CD4-positive, alpha-beta T cell (primary cell): ENCODE measurements at regions not wholly inside any gene's neighbourhood (a gene's known extent, or its start where the extent isn't known, plus 50 kb on each side); places are given as distances from the start of the nearest gene placed in this dataset.

Experiments
- ATAC-seq: fragments of 200-7000 bp; cut with Tn5 transposase; one replicate; pipeline ENCODE4 v1.10.0; 2022; ENCODE audit warnings: mild to moderate bottlenecking; ENCODE audit not compliant: poor library complexity
- CTCF ChIA-PET: fragments of 350-600 bp; sonication (Branson Sonifier 250); formaldehyde crosslinking; loops from one replicate; lab custom pipeline; 2021; ENCODE audit warnings: antibody characterized with exemption, inconsistent platforms; lab: Charles Lee
- POLR2A ChIA-PET: fragments of 350-600 bp; sonication (Branson Sonifier 250); formaldehyde crosslinking; loops from one replicate; lab custom pipeline; 2021; ENCODE audit warnings: antibody characterized with exemption, inconsistent platforms; lab: Charles Lee
- DNase-seq, 14 experiments: peaks; one replicate each; pipeline ENCODE4 v3.0.0-alpha.2; 2013 to 2020; ENCODE audit warnings: mixed read lengths in 2 of 14
- H3K27ac ChIP-seq, 2 donors: one replicate each; pipeline versions ENCODE4 v1.5.1 to v1.7.0; 2013; ENCODE audit warnings: low read length in 2 of 2, low read depth in 1 of 2, mild to moderate bottlenecking in 1 of 2
- H3K27me3 ChIP-seq, 2 experiments: 1 replicate in 1 of 2; 2 replicates in 1 of 2; pipeline versions ENCODE4 v1.6.1 to v1.7.0; 2013; ENCODE audit warnings: low read length in 2 of 2, control low read depth in 1 of 2, mild to moderate bottlenecking in 1 of 2, moderate library complexity in 1 of 2; ENCODE audit not compliant: insufficient read depth in 2 of 2, control insufficient read depth in 1 of 2
- H3K36me3 ChIP-seq: one replicate; pipeline ENCODE4 v1.6.1; 2013; ENCODE audit warnings: low read length, control low read depth; ENCODE audit not compliant: insufficient read depth
- H3K4me1 ChIP-seq: one replicate; pipeline ENCODE4 v1.6.1; 2013; ENCODE audit warnings: low read length, control low read depth; ENCODE audit not compliant: insufficient read depth
- H3K4me3 ChIP-seq: one replicate; pipeline ENCODE4 v1.5.1; 2013; ENCODE audit warnings: mild to moderate bottlenecking, low read length, moderate library complexity
- H3K9me3 ChIP-seq, 2 experiments: 1 replicate in 1 of 2; 2 replicates in 1 of 2; pipeline versions ENCODE4 v1.6.1 to v1.7.0; 2013; ENCODE audit warnings: low read length in 2 of 2, mild to moderate bottlenecking in 2 of 2, control low read depth in 1 of 2, moderate library complexity in 1 of 2; ENCODE audit not compliant: control insufficient read depth in 1 of 2, insufficient read depth in 1 of 2
- H3K27ac Mint-ChIP-seq: one replicate; pipeline ENCODE4 v1.8.0; 2020; ENCODE audit warnings: mixed read lengths
- H3K27me3 Mint-ChIP-seq: one replicate; pipeline ENCODE4 v1.8.0; 2021; ENCODE audit warnings: mixed read lengths
- H3K36me3 Mint-ChIP-seq: one replicate; pipeline ENCODE4 v1.8.0; 2021; ENCODE audit warnings: low read depth, mixed read lengths
- H3K4me1 Mint-ChIP-seq: one replicate; pipeline ENCODE4 v1.8.0; 2021; ENCODE audit warnings: low read depth, mixed read lengths
- H3K4me3 Mint-ChIP-seq: one replicate; pipeline ENCODE4 v1.8.0; 2020; ENCODE audit warnings: mild to moderate bottlenecking, mixed read lengths
- H3K9me3 Mint-ChIP-seq: one replicate; pipeline ENCODE4 v1.8.0; 2020; ENCODE audit warnings: mixed read lengths
- intact Hi-C, 2 experiments: fragments of 100-400 bp; cut with DNase I in 1 of 2; cut with micrococcal nuclease in 1 of 2; formaldehyde crosslinking; loops; one replicate each; pipeline versions ENCODE4 v1.15.1 to v1.9.0; 2023 to 2025; cut with DNase I, micrococcal nuclease
- TF ChIP-seq, protein P1 (sequence below): fragments of 200-600 bp; IDR thresholded peaks from one replicate; pipeline ENCODE4 v1.8.0; 2022; ENCODE audit warnings: antibody characterized with exemption, mild to moderate bottlenecking

DNA sequence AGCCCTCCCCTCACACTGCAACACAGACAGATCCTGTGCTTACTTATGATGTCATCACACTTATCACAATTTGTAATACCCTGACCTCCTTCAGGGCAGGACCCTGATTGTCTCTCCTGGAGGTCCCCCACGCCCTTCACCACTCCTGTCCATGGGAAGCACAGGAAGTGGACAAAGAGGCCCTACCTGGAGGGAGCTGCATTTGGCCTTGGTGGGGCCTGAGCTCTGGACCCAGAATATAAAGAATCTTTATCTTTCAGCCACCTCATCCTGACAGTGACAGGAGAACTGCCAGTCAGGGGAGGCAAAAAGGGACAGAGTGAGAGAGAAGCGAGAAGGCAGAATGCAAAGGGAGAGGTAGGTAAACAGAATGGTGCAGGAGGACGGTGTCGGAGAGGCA lies 303.4 kb upstream of the N4BP1 start:
- Mint-ChIP-seq H3K4me1 (no peaks in the 10 kb centered on the region), H3K27ac (no peak overlapping the region), H3K36me3 (no peaks in the 10 kb centered on the region), H3K9me3 (no peaks in the 10 kb centered on the region), H3K27me3 (peaks cover 6% of the 10 kb centered on the region), H3K4me3 (no peak overlapping the region)
- Histone ChIP-seq H3K9me3 (peaks cover 0 to 9% of the 10 kb centered on the region in 2 experiments), H3K27ac (no peak overlapping the region), H3K4me3 (no peak overlapping the region), H3K27me3 (no peaks in the 10 kb centered on the region), H3K36me3 (no peaks in the 10 kb centered on the region), H3K4me1 (no peaks in the 10 kb centered on the region)
- CTCF ChIA-PET: no interaction called here
- intact Hi-C loops: no loop called here
- TF ChIP-seq, protein P1, sequence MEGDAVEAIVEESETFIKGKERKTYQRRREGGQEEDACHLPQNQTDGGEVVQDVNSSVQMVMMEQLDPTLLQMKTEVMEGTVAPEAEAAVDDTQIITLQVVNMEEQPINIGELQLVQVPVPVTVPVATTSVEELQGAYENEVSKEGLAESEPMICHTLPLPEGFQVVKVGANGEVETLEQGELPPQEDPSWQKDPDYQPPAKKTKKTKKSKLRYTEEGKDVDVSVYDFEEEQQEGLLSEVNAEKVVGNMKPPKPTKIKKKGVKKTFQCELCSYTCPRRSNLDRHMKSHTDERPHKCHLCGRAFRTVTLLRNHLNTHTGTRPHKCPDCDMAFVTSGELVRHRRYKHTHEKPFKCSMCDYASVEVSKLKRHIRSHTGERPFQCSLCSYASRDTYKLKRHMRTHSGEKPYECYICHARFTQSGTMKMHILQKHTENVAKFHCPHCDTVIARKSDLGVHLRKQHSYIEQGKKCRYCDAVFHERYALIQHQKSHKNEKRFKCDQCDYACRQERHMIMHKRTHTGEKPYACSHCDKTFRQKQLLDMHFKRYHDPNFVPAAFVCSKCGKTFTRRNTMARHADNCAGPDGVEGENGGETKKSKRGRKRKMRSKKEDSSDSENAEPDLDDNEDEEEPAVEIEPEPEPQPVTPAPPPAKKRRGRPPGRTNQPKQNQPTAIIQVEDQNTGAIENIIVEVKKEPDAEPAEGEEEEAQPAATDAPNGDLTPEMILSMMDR: no peak
- POLR2A ChIA-PET: no interaction called here
- DNase-seq (no peak), ATAC-seq (no peak)

DNA sequence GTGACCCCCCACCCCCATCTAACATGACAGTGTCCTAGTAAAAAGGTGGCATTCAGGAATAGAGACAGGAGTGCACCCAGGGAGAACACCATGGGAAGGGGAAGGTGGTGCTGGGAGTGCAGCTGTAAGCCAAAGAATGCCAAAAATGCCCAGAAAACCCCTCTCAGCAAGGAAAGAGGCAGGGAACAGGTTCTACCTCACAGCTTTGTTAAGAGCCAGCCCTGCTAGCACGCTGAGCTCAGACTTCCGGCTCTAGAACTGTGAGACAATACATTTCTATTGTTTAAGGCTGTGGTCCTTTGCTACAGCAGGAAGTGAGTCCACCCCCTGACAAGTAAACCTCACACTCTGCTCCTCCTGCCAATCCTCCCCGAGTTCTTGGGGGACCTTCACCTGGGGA lies 302.4 kb upstream of the N4BP1 start:
- TF ChIP-seq, protein P1: no peak
- POLR2A ChIA-PET: no interaction called here
- Histone ChIP-seq H3K27me3 (no peaks in the 10 kb centered on the region), H3K36me3 (no peaks in the 10 kb centered on the region), H3K9me3 (peaks cover 0 to 5% of the 10 kb centered on the region in 2 experiments), H3K4me1 (no peaks in the 10 kb centered on the region), H3K4me3 (no peak overlapping the region), H3K27ac (no peak overlapping the region)
- DNase-seq (no peak), ATAC-seq (no peak)
- no peaks in the 10 kb centered on the region for H3K36me3 Mint-ChIP-seq
- CTCF ChIA-PET: no interaction called here
- no peak overlapping the region for H3K27ac Mint-ChIP-seq
- H3K9me3 Mint-ChIP-seq: no peaks in the 10 kb centered on the region
- peaks cover 6% of the 10 kb centered on the region for H3K27me3 Mint-ChIP-seq
- intact Hi-C loops: no loop called here
- H3K4me3 Mint-ChIP-seq: no peak overlapping the region
- H3K4me1 Mint-ChIP-seq: no peaks in the 10 kb centered on the region

DNA sequence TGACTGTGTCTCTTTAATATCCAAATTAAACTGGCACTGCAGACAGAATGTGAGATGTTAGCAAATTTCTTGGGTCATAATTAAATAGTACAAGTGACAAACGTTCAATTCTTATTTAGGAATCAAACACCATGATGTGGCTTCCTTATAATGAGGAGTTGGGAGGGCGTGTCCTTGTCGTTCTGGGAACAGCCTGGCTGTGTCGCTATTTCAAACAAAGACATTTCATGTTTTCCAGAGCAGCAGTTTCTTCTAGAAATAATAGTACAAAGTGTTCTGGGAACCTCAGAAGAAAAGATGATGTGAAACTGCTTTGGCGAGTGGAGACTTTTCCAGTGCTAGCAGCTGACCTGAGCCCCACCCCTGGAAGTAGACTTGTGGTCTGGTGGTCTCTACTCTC lies 301.7 kb upstream of the N4BP1 start:
- no peak overlapping the region for H3K27ac Mint-ChIP-seq
- no peaks in the 10 kb centered on the region for H3K36me3 Mint-ChIP-seq
- H3K4me1 Mint-ChIP-seq: no peaks in the 10 kb centered on the region
- intact Hi-C loops: no loop called here
- peaks cover 0 to 5% of the 10 kb centered on the region in 2 experiments for H3K9me3 ChIP-seq
- no peak overlapping the region for H3K4me3 Mint-ChIP-seq
- no peaks in the 10 kb centered on the region for H3K4me1 ChIP-seq
- H3K4me3 ChIP-seq: no peak overlapping the region
- H3K27me3 ChIP-seq: no peaks in the 10 kb centered on the region
- no peak overlapping the region for H3K27ac ChIP-seq
- ChIA-PET POLR2A (no interaction called here), CTCF (no interaction called here)
- DNase-seq (no peak), ATAC-seq (no peak)
- TF ChIP-seq, protein P1: no peak
- H3K9me3 Mint-ChIP-seq: no peaks in the 10 kb centered on the region
- H3K27me3 Mint-ChIP-seq: peaks cover 6% of the 10 kb centered on the region
- H3K36me3 ChIP-seq: no peaks in the 10 kb centered on the region
